ENCODE measurements at regions not wholly inside any gene's neighbourhood (a gene's known extent, or its start where the extent isn't known, plus 50 kb on each side); places are given as distances from the start of the nearest gene placed in this dataset.

DNA sequence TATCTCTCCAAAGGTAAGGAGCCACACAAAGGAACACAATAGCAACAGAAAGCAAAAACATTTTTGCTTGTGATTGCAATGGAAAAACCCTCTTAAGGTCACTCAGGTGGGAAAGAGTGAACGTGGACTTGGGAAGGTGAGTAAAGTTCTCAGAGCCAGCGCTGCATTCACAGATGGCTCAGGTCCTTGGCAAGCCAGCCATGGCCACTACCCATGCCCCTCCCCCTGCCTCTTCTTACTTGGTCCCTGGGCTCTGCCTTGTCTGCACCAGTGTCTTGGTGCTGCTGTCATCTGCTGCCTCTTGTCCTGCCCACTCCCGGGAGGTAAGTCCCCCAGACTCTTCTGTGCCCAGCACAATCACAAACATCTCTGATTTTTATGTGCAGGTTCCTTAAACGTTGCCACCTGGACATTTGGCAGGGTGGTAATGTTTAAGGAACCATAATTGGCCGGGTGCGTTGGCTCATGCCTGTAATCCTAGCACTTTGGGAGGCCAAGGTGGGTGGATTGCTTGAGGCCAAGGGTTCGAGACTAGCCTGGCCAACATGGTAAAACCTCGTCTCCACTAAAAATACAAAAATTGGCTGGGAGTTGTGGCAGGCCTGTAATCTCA is 74.6 kb downstream of the FEM1C start:
- TF ChIP-seq POLR2A (IDR thresholded peaks at IDR 0.05; ENCODE audit: low read depth, low read length) = no peak
- TF ChIP-seq POLR2AphosphoS5 (IDR thresholded peaks at IDR 0.05; ENCODE audit: low read depth, low read length) = no peak
- TF ChIP-seq TAF1 (IDR thresholded peaks at IDR 0.05; ENCODE audit: borderline replicate concordance, low read depth, low read length) = no peak
- no peak for DNase-seq (ENCODE audit: insufficient read length)
- no peak for FAIRE-seq

DNA sequence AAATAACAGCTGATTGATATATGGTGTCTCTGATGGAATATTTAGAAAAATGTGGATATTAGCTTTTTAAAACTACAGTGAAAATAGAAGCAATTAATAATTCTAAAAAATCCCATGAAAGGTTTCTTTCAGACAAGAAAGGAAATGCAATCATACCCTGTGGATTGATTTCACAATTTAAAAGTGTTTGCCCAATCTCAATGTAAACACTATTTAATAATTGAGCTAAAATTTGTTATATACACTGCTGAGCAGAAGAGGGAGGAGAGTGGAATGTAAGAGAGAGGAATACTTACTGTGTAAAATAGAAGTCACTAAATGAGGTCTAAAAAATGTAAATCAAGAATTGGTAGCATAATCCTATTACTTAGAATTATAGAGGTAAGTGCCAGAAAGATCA is 76.9 kb downstream of the FEM1C start:
- TF ChIP-seq TAF1 (IDR thresholded peaks at IDR 0.05; ENCODE audit: borderline replicate concordance, low read depth, low read length) (no peak), POLR2AphosphoS5 (IDR thresholded peaks at IDR 0.05; ENCODE audit: low read depth, low read length) (no peak), POLR2A (IDR thresholded peaks at IDR 0.05; ENCODE audit: low read depth, low read length) (no peak)
- FAIRE-seq (no peak), DNase-seq (ENCODE audit: insufficient read length) (no peak)

- FAIRE-seq = no peak
- TF ChIP-seq POLR2A (IDR thresholded peaks at IDR 0.05; ENCODE audit: low read depth, low read length) = no peak
- no peak for TF ChIP-seq TAF1 (IDR thresholded peaks at IDR 0.05; ENCODE audit: borderline replicate concordance, low read depth, low read length)
- TF ChIP-seq POLR2AphosphoS5 (IDR thresholded peaks at IDR 0.05; ENCODE audit: low read depth, low read length) = no peak
- DNase-seq (ENCODE audit: insufficient read length) = no peak
Measured at GRCh38 chr5:115465431-115465830, 79.1 kb downstream of the FEM1C start.

GRCh38 chr5:115463983-115464382 is 80.6 kb downstream of the FEM1C start:
- TF ChIP-seq POLR2A (IDR thresholded peaks at IDR 0.05; ENCODE audit: low read depth, low read length) (no peak), POLR2AphosphoS5 (IDR thresholded peaks at IDR 0.05; ENCODE audit: low read depth, low read length) (no peak), TAF1 (IDR thresholded peaks at IDR 0.05; ENCODE audit: borderline replicate concordance, low read depth, low read length) (no peak)
- DNase-seq (ENCODE audit: insufficient read length) (no peak), FAIRE-seq (no peak)

GRCh38 chr5:115461506-115462290 is 82.9 kb downstream of the FEM1C start:
- TF ChIP-seq TAF1 (IDR thresholded peaks at IDR 0.05; ENCODE audit: borderline replicate concordance, low read depth, low read length) = no peak
- TF ChIP-seq POLR2AphosphoS5 (IDR thresholded peaks at IDR 0.05; ENCODE audit: low read depth, low read length) = no peak
- TF ChIP-seq POLR2A (IDR thresholded peaks at IDR 0.05; ENCODE audit: low read depth, low read length) = no peak
- FAIRE-seq (peak; percentile 91), DNase-seq (ENCODE audit: insufficient read length) (no peak)

- TF ChIP-seq TAF1 (IDR thresholded peaks at IDR 0.05; ENCODE audit: borderline replicate concordance, low read depth, low read length) = no peak
- TF ChIP-seq POLR2AphosphoS5 (IDR thresholded peaks at IDR 0.05; ENCODE audit: low read depth, low read length) = no peak
- TF ChIP-seq POLR2A (IDR thresholded peaks at IDR 0.05; ENCODE audit: low read depth, low read length) = no peak
- DNase-seq (ENCODE audit: insufficient read length) (no peak), FAIRE-seq (no peak)
Measured at GRCh38 chr5:115461093-115461492, 83.5 kb downstream of the FEM1C start.

GRCh38 chr5:115460472-115460871 is 84.1 kb downstream of the FEM1C start:
- DNase-seq (ENCODE audit: insufficient read length) (no peak), FAIRE-seq (peak; percentile 74)
- TF ChIP-seq TAF1 (IDR thresholded peaks at IDR 0.05; ENCODE audit: borderline replicate concordance, low read depth, low read length) = no peak
- no peak for TF ChIP-seq POLR2A (IDR thresholded peaks at IDR 0.05; ENCODE audit: low read depth, low read length)
- TF ChIP-seq POLR2AphosphoS5 (IDR thresholded peaks at IDR 0.05; ENCODE audit: low read depth, low read length) = no peak

DNA sequence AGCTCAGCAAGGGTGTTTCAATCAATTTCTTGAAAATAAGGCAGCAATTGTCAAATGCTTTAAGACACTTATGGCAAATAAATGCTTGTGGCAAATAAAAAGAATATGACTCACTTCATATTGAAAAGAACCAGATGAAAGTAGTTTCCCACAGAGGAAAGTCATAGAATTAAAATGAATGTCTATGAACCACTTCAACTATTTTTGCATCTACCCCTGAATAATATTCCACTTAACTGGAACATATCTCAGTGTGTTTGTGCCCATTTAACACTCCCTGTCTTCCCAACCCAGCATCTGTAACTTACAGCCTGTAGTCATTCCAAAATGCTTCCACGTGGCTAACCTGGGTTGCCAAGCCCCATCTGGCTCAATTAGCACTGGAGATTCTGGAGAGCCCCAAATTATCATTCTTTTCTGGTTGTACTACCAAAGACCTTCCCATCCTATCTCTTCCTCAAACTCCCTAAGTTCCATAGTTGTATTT is 84.7 kb downstream of the FEM1C start:
- no peak for TF ChIP-seq TAF1 (IDR thresholded peaks at IDR 0.05; ENCODE audit: borderline replicate concordance, low read depth, low read length)
- no peak for TF ChIP-seq POLR2AphosphoS5 (IDR thresholded peaks at IDR 0.05; ENCODE audit: low read depth, low read length)
- TF ChIP-seq POLR2A (IDR thresholded peaks at IDR 0.05; ENCODE audit: low read depth, low read length) = no peak
- DNase-seq (ENCODE audit: insufficient read length) (no peak), FAIRE-seq (no peak)

DNA sequence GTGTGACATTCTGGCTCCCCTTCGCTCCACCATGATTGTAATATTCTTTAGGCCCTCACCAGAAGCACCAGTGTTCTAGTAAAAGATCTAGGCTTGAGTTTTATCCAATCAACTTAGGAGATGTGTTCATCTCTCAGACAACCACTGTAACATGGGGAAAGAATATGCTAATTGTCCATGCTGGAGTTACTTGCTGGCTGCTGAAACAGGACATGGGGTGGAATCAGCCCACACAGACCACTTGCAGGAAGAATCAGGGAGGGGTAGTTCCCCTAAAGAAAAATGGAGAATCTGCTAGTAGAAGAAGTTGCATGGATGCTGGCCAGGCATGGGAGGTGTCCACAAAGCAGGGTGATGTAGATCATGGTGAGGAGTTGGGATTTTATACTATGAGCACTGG is 86.2 kb downstream of the FEM1C start:
- TF ChIP-seq POLR2A (IDR thresholded peaks at IDR 0.05; ENCODE audit: low read depth, low read length) (no peak), TAF1 (IDR thresholded peaks at IDR 0.05; ENCODE audit: borderline replicate concordance, low read depth, low read length) (no peak), POLR2AphosphoS5 (IDR thresholded peaks at IDR 0.05; ENCODE audit: low read depth, low read length) (no peak)
- DNase-seq (ENCODE audit: insufficient read length) (no peak), FAIRE-seq (no peak)

- TF ChIP-seq POLR2AphosphoS5 (IDR thresholded peaks at IDR 0.05; ENCODE audit: low read depth, low read length) (no peak), POLR2A (IDR thresholded peaks at IDR 0.05; ENCODE audit: low read depth, low read length) (no peak), TAF1 (IDR thresholded peaks at IDR 0.05; ENCODE audit: borderline replicate concordance, low read depth, low read length) (no peak)
- DNase-seq (ENCODE audit: insufficient read length) (no peak), FAIRE-seq (no peak)
Measured at GRCh38 chr5:115458003-115458409, 86.6 kb downstream of the FEM1C start.

DNA sequence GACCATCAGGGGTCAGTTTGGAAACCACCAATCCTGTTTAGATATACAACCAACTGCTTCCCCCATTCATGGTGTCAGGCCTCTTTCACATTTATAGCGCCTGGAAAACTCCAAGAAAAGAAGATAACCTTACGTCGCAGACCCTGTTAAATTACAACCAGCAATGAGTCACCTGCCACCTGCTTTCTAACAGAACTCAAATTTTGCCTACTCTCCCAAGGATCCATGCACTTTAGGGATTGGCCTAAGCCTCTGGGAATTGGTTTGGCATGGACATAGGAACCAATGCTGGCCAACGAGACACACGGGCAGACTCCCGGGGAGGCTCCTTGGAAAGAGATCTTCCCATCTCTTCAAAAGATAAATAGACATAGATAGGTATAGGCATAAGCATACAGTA is 87.0 kb downstream of the FEM1C start:
- no peak for DNase-seq (ENCODE audit: insufficient read length)
- FAIRE-seq = no peak
- no peak for TF ChIP-seq TAF1 (IDR thresholded peaks at IDR 0.05; ENCODE audit: borderline replicate concordance, low read depth, low read length)
- no peak for TF ChIP-seq POLR2A (IDR thresholded peaks at IDR 0.05; ENCODE audit: low read depth, low read length)
- TF ChIP-seq POLR2AphosphoS5 (IDR thresholded peaks at IDR 0.05; ENCODE audit: low read depth, low read length) = no peak

DNA sequence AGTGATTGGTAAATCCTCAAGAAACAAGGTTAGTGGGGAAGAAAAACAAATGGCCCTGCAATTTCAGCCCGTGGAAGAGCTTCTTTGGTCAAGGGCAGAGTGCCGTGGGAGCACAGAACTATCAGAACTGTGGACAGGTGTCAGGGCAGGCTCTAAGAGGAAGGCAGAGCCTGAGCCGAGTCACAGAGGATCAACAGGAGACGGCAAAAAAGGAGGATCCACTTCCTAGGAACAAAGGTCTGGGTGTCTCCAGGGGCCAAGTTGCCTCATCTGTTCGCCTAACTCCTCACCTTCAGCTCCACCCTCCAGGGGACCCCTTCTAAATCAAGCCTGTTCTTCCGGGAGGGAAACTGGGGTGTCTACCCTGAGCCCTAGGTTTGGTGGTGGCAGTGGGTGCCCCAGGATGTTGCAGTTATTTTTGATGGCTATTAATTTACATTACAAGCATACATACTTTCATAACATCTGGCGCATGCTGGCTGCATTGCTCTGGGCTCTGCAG is 88.0 kb downstream of the FEM1C start:
- no peak for DNase-seq (ENCODE audit: insufficient read length)
- no peak for FAIRE-seq
- TF ChIP-seq POLR2AphosphoS5 (IDR thresholded peaks at IDR 0.05; ENCODE audit: low read depth, low read length) = no peak
- TF ChIP-seq TAF1 (IDR thresholded peaks at IDR 0.05; ENCODE audit: borderline replicate concordance, low read depth, low read length) = no peak
- no peak for TF ChIP-seq POLR2A (IDR thresholded peaks at IDR 0.05; ENCODE audit: low read depth, low read length)

Data from GM12892 (cell line).